ENCODE measurements at regions not wholly inside any gene's neighbourhood (a gene's known extent, or its start where the extent isn't known, plus 50 kb on each side); places are given as distances from the start of the nearest gene placed in this dataset.
A peak's percentile ranks its signal among the peaks of the same experiment; 100 is the strongest.
"Not testable (repeated sequence)": the region's sequence is repeated elsewhere in the genome, so short reads cannot be mapped to it uniquely, and the experiment has no call there.

GRCh38 chr2:121155502-121156056 lies 129.4 kb downstream of the TFCP2L1 start:
- Histone ChIP-seq H3F3A (ENCODE audit: insufficient read depth, low read depth) (peaks cover 7% of the 10 kb centered on the region; the same call in 1 of the 2 replicates), H3K79me2 (ENCODE audit: low read depth) (no peaks in the 10 kb centered on the region), H3K4me2 (no peak overlapping the region), H3K9me3 (ENCODE audit: insufficient read depth, low read depth) (peaks cover 12% of the 10 kb centered on the region), H3K27me3 (ENCODE audit: insufficient read depth, low read depth) (no peaks in the 10 kb centered on the region), H3K36me3 (ENCODE audit: low read depth) (no peaks in the 10 kb centered on the region), H3K9me2 (ENCODE audit: insufficient read depth) (no peaks in the 10 kb centered on the region), H2AFZ (0 out of 2 replicates have a peak overlapping the region, but pooled peaks have one; percentile 18), H3K4me3 (no peak overlapping the region), H4K20me1 (ENCODE audit: insufficient read depth) (no peaks in the 10 kb centered on the region), H3K4me1 (replicated peaks; ENCODE audit: insufficient read depth) (peaks cover 20% of the 10 kb centered on the region), H3K27ac (no peak overlapping the region)
- peak in 1 of 2 experiments; percentile 63 for DNase-seq
- intact Hi-C loops (cut with micrococcal nuclease; ENCODE audit: unreplicated experiment): no loop called here
- POLR2A ChIA-PET (ENCODE audit: unreplicated experiment): interaction anchor here (0.7 kb wide), 1 partner anchor 12 kb away, joined by 3 read pairs; no protein-coding TSS in a partner anchor
- no peak for TF ChIP-seq EZH2 (IDR thresholded peaks at IDR 0.05; ENCODE audit: low read depth)
- no peak for TF ChIP-seq CTCF (conservative IDR thresholded peaks at IDR 0.05)
- no TSS peak for BruUV-seq (replicated peaks)
- CTCF ChIA-PET: interaction anchor here (0.6 to 1.2 kb wide), 3 partner anchors 27 to 375 kb away, joined by 4 to 16 read pairs (median 4); no protein-coding TSS in a partner anchor

DNA sequence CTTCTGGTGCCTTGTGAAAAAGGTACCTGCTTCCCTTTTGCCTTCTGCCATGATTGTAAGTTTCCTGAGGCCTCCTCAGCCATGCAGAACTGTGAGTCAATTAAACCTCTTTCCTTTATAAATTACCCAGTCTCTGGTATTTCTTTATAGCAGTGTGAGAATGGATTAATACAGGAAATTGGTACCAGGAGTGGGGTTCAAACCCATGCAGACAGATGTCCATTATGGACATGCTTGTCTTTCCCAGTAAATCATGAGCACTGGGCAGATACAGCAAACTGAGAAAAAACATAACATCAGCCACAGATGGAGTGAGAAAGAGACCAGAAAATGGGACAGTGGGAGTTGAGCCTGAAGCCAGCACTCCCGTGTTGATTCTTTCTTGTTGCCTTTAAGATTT lies 127.5 kb downstream of the TFCP2L1 start:
- peaks cover 12% of the 10 kb centered on the region for H3K9me3 ChIP-seq (ENCODE audit: insufficient read depth, low read depth)
- H3K79me2 ChIP-seq (ENCODE audit: low read depth); H3F3A ChIP-seq (ENCODE audit: insufficient read depth, low read depth); H3K36me3 ChIP-seq (ENCODE audit: low read depth); H3K27ac ChIP-seq; POLR2A ChIA-PET (ENCODE audit: unreplicated experiment); H3K9me2 ChIP-seq (ENCODE audit: insufficient read depth); BruUV-seq (replicated peaks); intact Hi-C loops (cut with micrococcal nuclease; ENCODE audit: unreplicated experiment); H3K27me3 ChIP-seq (ENCODE audit: insufficient read depth, low read depth); H3K4me3 ChIP-seq; CTCF ChIA-PET; H4K20me1 ChIP-seq (ENCODE audit: insufficient read depth); H3K4me1 ChIP-seq (replicated peaks; ENCODE audit: insufficient read depth); H3K4me2 ChIP-seq; DNase-seq; H2AFZ ChIP-seq: not testable (repeated sequence)

GRCh38 chr2:121159291-121160071 lies 125.5 kb downstream of the TFCP2L1 start:
- DNase-seq: no peak
- POLR2A ChIA-PET (ENCODE audit: unreplicated experiment): no interaction called here
- H3K27ac ChIP-seq: no peak overlapping the region

More at GRCh38 chr2:121159291-121160071, 125.5 kb downstream of the TFCP2L1 start:
- intact Hi-C loops (cut with micrococcal nuclease; ENCODE audit: unreplicated experiment): no loop called here
- Histone ChIP-seq H3K9me3 (ENCODE audit: insufficient read depth, low read depth) (peaks cover 18% of the 10 kb centered on the region), H3K9me2 (ENCODE audit: insufficient read depth) (no peaks in the 10 kb centered on the region), H2AFZ (no peak overlapping the region), H4K20me1 (ENCODE audit: insufficient read depth) (no peaks in the 10 kb centered on the region), H3K27me3 (ENCODE audit: insufficient read depth, low read depth) (no peaks in the 10 kb centered on the region), H3K4me2 (no peak overlapping the region), H3K4me3 (no peak overlapping the region), H3K4me1 (replicated peaks; ENCODE audit: insufficient read depth) (no peaks in the 10 kb centered on the region), H3K79me2 (ENCODE audit: low read depth) (no peaks in the 10 kb centered on the region), H3F3A (ENCODE audit: insufficient read depth, low read depth) (no peaks in the 10 kb centered on the region), H3K36me3 (ENCODE audit: low read depth) (no peaks in the 10 kb centered on the region)
- CTCF ChIA-PET: no interaction called here
- no peak for TF ChIP-seq CTCF (conservative IDR thresholded peaks at IDR 0.05)
- no peak for TF ChIP-seq EZH2 (IDR thresholded peaks at IDR 0.05; ENCODE audit: low read depth)
- BruUV-seq (replicated peaks): no TSS peak
